ENCODE measurements at regions not wholly inside any gene's neighbourhood (a gene's known extent, or its start where the extent isn't known, plus 50 kb on each side); places are given as distances from the start of the nearest gene placed in this dataset.

GRCh38 chr2:144063602-144064001 is 456.3 kb downstream of the ZEB2 start:
- POLR2A ChIA-PET, result no interaction called here
- H3K36me3 ChIP-seq (ENCODE audit: control insufficient read depth in 2 of 2, insufficient read depth in 1 of 2, low read length in 2 of 2), result no peaks in the 10 kb centered on the region
- H3K27ac ChIP-seq (ENCODE audit: extremely low read depth, low read depth, low read length), result no peak overlapping the region
- no peak for TF ChIP-seq ZNF843 (tag by site-specific recombination; IDR thresholded peaks at IDR 0.05)
- no peak for TF ChIP-seq PBX3 (CRISPR knock-in tag; IDR thresholded peaks at IDR 0.05)
- no peak for TF ChIP-seq TRIM28 (IDR thresholded peaks at IDR 0.05; ENCODE audit: borderline replicate concordance, low read length)
- TF ChIP-seq PATZ1 (tag by site-specific recombination; IDR thresholded peaks at IDR 0.05), result no peak
- TF ChIP-seq ZNF350 (tag by site-specific recombination; IDR thresholded peaks at IDR 0.05), result no peak
- no peak for TF ChIP-seq SP3 (tag by site-specific recombination; IDR thresholded peaks at IDR 0.05)
- no peak for TF ChIP-seq REPIN1 (tag by site-specific recombination; IDR thresholded peaks at IDR 0.05; ENCODE audit: low read depth)
- TF ChIP-seq ZNF830 (tag by site-specific recombination; IDR thresholded peaks at IDR 0.05; ENCODE audit: low read depth), result no peak
- TF ChIP-seq ZNF792 (tag by site-specific recombination; IDR thresholded peaks at IDR 0.05), result no peak
- TF ChIP-seq ZNF175 (tag by site-specific recombination; IDR thresholded peaks at IDR 0.05), result no peak
- no peak for TF ChIP-seq MYNN (tag by site-specific recombination; IDR thresholded peaks at IDR 0.05; ENCODE audit: borderline replicate concordance)
- no peak for TF ChIP-seq YY2 (tag by site-specific recombination; IDR thresholded peaks at IDR 0.05)
- TF ChIP-seq ZNF140 (tag by site-specific recombination; IDR thresholded peaks at IDR 0.05), result no peak
- no peak for TF ChIP-seq ZNF521 (tag by site-specific recombination; IDR thresholded peaks at IDR 0.05)
- no peak for TF ChIP-seq ZNF645 (tag by site-specific recombination; IDR thresholded peaks at IDR 0.05)
- TF ChIP-seq ZEB2 (tag by site-specific recombination; IDR thresholded peaks at IDR 0.05), result no peak
- no peak for TF ChIP-seq ZNF76 (tag by site-specific recombination; IDR thresholded peaks at IDR 0.05; ENCODE audit: borderline replicate concordance, low read depth)
- TF ChIP-seq ZNF660 (tag by site-specific recombination; IDR thresholded peaks at IDR 0.05), result no peak
- TF ChIP-seq MEIS1 (CRISPR knock-in tag; IDR thresholded peaks at IDR 0.05; ENCODE audit: borderline replicate concordance), result no peak
- TF ChIP-seq SETDB1 (IDR thresholded peaks at IDR 0.05; ENCODE audit: insufficient read length, low read length), result no peak
- H3K9me3 ChIP-seq (ENCODE audit: control insufficient read depth, insufficient read depth, low read depth, low read length), result no peaks in the 10 kb centered on the region
- H3K4me1 ChIP-seq (ENCODE audit: control insufficient read depth, insufficient read depth, low read length), result no peaks in the 10 kb centered on the region
- no peak overlapping the region for H3K4me3 ChIP-seq (ENCODE audit: low read depth, low read length)
- CTCF ChIA-PET, result no interaction called here

- no peaks in the 10 kb centered on the region for H3K4me1 ChIP-seq (ENCODE audit: control insufficient read depth, insufficient read depth, low read length)
- no peak overlapping the region for H3K4me3 ChIP-seq (ENCODE audit: low read depth, low read length)
- no peaks in the 10 kb centered on the region for H3K9me3 ChIP-seq (ENCODE audit: control insufficient read depth, insufficient read depth, low read depth, low read length)
- POLR2A ChIA-PET, result no interaction called here
- CTCF ChIA-PET, result no interaction called here
- no peaks in the 10 kb centered on the region for H3K36me3 ChIP-seq (ENCODE audit: control insufficient read depth in 2 of 2, insufficient read depth in 1 of 2, low read length in 2 of 2)
- H3K27ac ChIP-seq (ENCODE audit: extremely low read depth, low read depth, low read length), result no peak overlapping the region
- TF ChIP-seq HOXC10 (CRISPR knock-in tag; IDR thresholded peaks at IDR 0.05) (no peak), ZNF521 (tag by site-specific recombination; IDR thresholded peaks at IDR 0.05) (no peak), CTCF (tag by site-specific recombination; IDR thresholded peaks at IDR 0.05) (no peak), ZNF660 (tag by site-specific recombination; IDR thresholded peaks at IDR 0.05) (no peak), PBX3 (CRISPR knock-in tag; IDR thresholded peaks at IDR 0.05) (no peak), AEBP2 (tag by site-specific recombination; IDR thresholded peaks at IDR 0.05; ENCODE audit: borderline replicate concordance) (no peak), ZNF146 (tag by site-specific recombination; IDR thresholded peaks at IDR 0.05) (no peak), ZNF449 (tag by site-specific recombination; IDR thresholded peaks at IDR 0.05) (no peak), ZEB2 (tag by site-specific recombination; IDR thresholded peaks at IDR 0.05) (no peak), ZNF354C (tag by site-specific recombination; IDR thresholded peaks at IDR 0.05; ENCODE audit: borderline replicate concordance, low read depth) (no peak)
Measured at GRCh38 chr2:144054911-144055310, 465.0 kb downstream of the ZEB2 start.
